ENCODE measurements at regions not wholly inside any gene's neighbourhood (a gene's known extent, or its start where the extent isn't known, plus 50 kb on each side); places are given as distances from the start of the nearest gene placed in this dataset.
"Not testable (repeated sequence)": the region's sequence is repeated elsewhere in the genome, so short reads cannot be mapped to it uniquely, and the experiment has no call there.

GRCh38 chr3:107227091-107227490 lies 150.1 kb upstream of the CCDC54 start:
- H3K4me1 ChIP-seq = peaks cover 4% of the 10 kb centered on the region
- no peaks in the 10 kb centered on the region for H3K9me3 ChIP-seq
- no peak overlapping the region for H3K27ac ChIP-seq
- no peak overlapping the region for H3K4me3 ChIP-seq
- no peak for ATAC-seq
- intact Hi-C loops (cut with DNase I) = loop anchor here in 1 of 2 donors (5.0 kb wide), 1 partner anchor 610 kb away; no protein-coding TSS in a partner anchor
- no peak for DNase-seq
- H3K36me3 ChIP-seq (ENCODE audit: insufficient read depth in 1 of 2, low read depth in 1 of 2) = no peaks in the 10 kb centered on the region
- no peaks in the 10 kb centered on the region for H3K27me3 ChIP-seq (ENCODE audit: insufficient read depth in 3 of 3, low read length in 2 of 3)
- WGBS, 3 donors = 96% methylated on average over 1 of the region's 1 CpG
- no peak for TF ChIP-seq CTCF (IDR thresholded peaks at IDR 0.05)

GRCh38 chr3:107233877-107234276 lies 143.4 kb upstream of the CCDC54 start:
- not testable (repeated sequence) for H3K27ac ChIP-seq; H3K9me3 ChIP-seq; DNase-seq; H3K36me3 ChIP-seq (ENCODE audit: insufficient read depth in 1 of 2, low read depth in 1 of 2); H3K4me1 ChIP-seq; H3K27me3 ChIP-seq (ENCODE audit: insufficient read depth in 3 of 3, low read length in 2 of 3); H3K4me3 ChIP-seq; ATAC-seq
- intact Hi-C loops (cut with DNase I) = loop anchor here (10.0 kb wide), 3 partner anchors 511 to 1251 kb away; no protein-coding TSS in a partner anchor
- WGBS, 3 donors = 95 to 97% (median 97%) methylated on average over 4 of the region's 4 CpGs

GRCh38 chr3:107235193-107235927 lies 141.9 kb upstream of the CCDC54 start:
- intact Hi-C loops (cut with DNase I) = loop anchor here (5.0 to 10.0 kb wide), 5 partner anchors 197 to 1249 kb away; partner anchors contain the start of gene BBX (in 1 of the 2)
- H3K27ac ChIP-seq = peak overlapping the region; percentile 11

GRCh38 chr3:107235928-107236315 lies 141.3 kb upstream of the CCDC54 start:
- ATAC-seq (peak; percentile 76 to 86 (median 78)), DNase-seq (no peak)
- no peaks in the 10 kb centered on the region for H3K9me3 ChIP-seq
- peak; percentile 88 for TF ChIP-seq CTCF (IDR thresholded peaks at IDR 0.05)
- H3K27me3 ChIP-seq (ENCODE audit: insufficient read depth in 3 of 3, low read length in 2 of 3) = no peaks in the 10 kb centered on the region
- peak overlapping the region; percentile 63 for H3K4me3 ChIP-seq
- no peaks in the 10 kb centered on the region for H3K36me3 ChIP-seq (ENCODE audit: insufficient read depth in 1 of 2, low read depth in 1 of 2)
- intact Hi-C loops (cut with DNase I) = loop anchor here (5.0 to 10.0 kb wide), 5 partner anchors 196 to 1249 kb away; partner anchors contain the start of gene BBX (in 1 of the 2)
- peaks cover 12% of the 10 kb centered on the region for H3K4me1 ChIP-seq
- H3K27ac ChIP-seq = peak overlapping the region; percentile 11
- 0 to 1% (median 1%) methylated on average over 5 of the region's 5 CpGs for WGBS, 3 donors

More at GRCh38 chr3:107235193-107235927, 141.9 kb upstream of the CCDC54 start:
- peaks cover 12% of the 10 kb centered on the region for H3K4me1 ChIP-seq
- no peak for TF ChIP-seq CTCF (IDR thresholded peaks at IDR 0.05)
- no peaks in the 10 kb centered on the region for H3K27me3 ChIP-seq (ENCODE audit: insufficient read depth in 3 of 3, low read length in 2 of 3)
- peak overlapping the region; percentile 63 for H3K4me3 ChIP-seq
- 23 to 30% (median 23%) methylated on average over 13 of the region's 13 CpGs for WGBS, 3 donors
- ATAC-seq (peak in 2 of 4 donors; percentile 4 to 35), DNase-seq (no peak)
- H3K36me3 ChIP-seq (ENCODE audit: insufficient read depth in 1 of 2, low read depth in 1 of 2) = no peaks in the 10 kb centered on the region
- H3K9me3 ChIP-seq = no peaks in the 10 kb centered on the region

- no peak for TF ChIP-seq CTCF (IDR thresholded peaks at IDR 0.05)
- Histone ChIP-seq H3K27me3 (ENCODE audit: insufficient read depth in 3 of 3, low read length in 2 of 3) (no peaks in the 10 kb centered on the region), H3K27ac (peak overlapping the region; percentile 11), H3K4me1 (peaks cover 13% of the 10 kb centered on the region), H3K36me3 (ENCODE audit: insufficient read depth in 1 of 2, low read depth in 1 of 2) (no peaks in the 10 kb centered on the region), H3K4me3 (no peak overlapping the region), H3K9me3 (no peaks in the 10 kb centered on the region)
- no peak for DNase-seq
- intact Hi-C loops (cut with DNase I) = loop anchor here (5.0 to 10.0 kb wide), 5 partner anchors 196 to 1248 kb away; partner anchors contain the start of gene BBX (in 1 of the 2)
- ATAC-seq = peak in 1 of 4 donors; percentile 18
- WGBS, 3 donors = 49 to 75% (median 55%) methylated on average over 4 of the region's 4 CpGs
These were observed 140.4 kb upstream of the CCDC54 start for GRCh38 chr3:107236655-107237337.
